Neural crest cell (in vitro differentiated cells): ENCODE measurements at regions not wholly inside any gene's neighbourhood (a gene's known extent, or its start where the extent isn't known, plus 50 kb on each side); places are given as distances from the start of the nearest gene placed in this dataset.
A peak's percentile ranks its signal among the peaks of the same experiment; 100 is the strongest.
"Not testable (repeated sequence)": the region's sequence is repeated elsewhere in the genome, so short reads cannot be mapped to it uniquely, and the experiment has no call there.

Experiments
- DNase-seq: peaks from one replicate; pipeline ENCODE4 v3.0.0; 2021; ENCODE audit warnings: low read depth, mixed read lengths, low spot score
- H3K27ac Mint-ChIP-seq: one replicate; pipeline ENCODE4 v1.8.0; 2021; ENCODE audit warnings: mild to moderate bottlenecking, mixed read lengths; ENCODE audit not compliant: unreplicated experiment
- H3K27me3 Mint-ChIP-seq: 2 replicates; pipeline ENCODE4 v1.8.0; 2021; ENCODE audit warnings: low read depth, mild to moderate bottlenecking, mixed read lengths
- H3K36me3 Mint-ChIP-seq: 2 replicates; pipeline ENCODE4 v1.8.0; 2021; ENCODE audit warnings: low read depth, mild to moderate bottlenecking, mixed read lengths
- H3K4me1 Mint-ChIP-seq: 2 replicates; pipeline ENCODE4 v1.8.0; 2021; ENCODE audit warnings: mixed read lengths
- H3K4me3 Mint-ChIP-seq: one replicate; pipeline ENCODE4 v1.8.0; 2021; ENCODE audit warnings: mild to moderate bottlenecking, mixed read lengths
- H3K9me3 Mint-ChIP-seq: 2 replicates; pipeline ENCODE4 v1.8.0; 2021; ENCODE audit warnings: mixed read lengths
- TF ChIP-seq, protein P1 (sequence below): fragments of 200-600 bp; sonication (generic); conservative IDR thresholded peaks from 2 replicates; pipeline ENCODE4 v1.5.0; 2021; ENCODE audit warnings: antibody characterized with exemption, mild to moderate bottlenecking

DNA sequence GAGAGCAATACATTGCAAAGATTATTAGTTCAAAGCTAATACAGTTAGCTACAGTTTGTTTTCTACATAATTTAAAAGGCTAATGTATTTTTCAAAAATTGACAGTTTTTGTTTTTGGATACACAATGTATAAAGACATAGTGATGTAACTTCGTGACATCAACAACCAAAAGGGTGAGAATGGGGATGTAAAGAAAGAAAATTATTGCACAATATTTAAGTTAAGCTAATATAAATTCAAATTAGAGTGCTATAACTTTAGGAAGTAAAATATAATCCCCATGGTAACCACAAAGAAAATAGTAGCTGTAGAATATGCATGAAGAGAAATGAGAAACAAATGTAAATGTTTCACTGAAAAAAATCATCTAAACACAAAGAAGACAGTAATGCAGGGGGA lies 334.4 kb upstream of the DEPDC1 start:
- Mint-ChIP-seq H3K4me1 (no peaks in the 10 kb centered on the region), H3K36me3 (peaks cover 5% of the 10 kb centered on the region), H3K4me3 (no peak overlapping the region), H3K27ac (no peak overlapping the region), H3K9me3 (peaks cover 8% of the 10 kb centered on the region), H3K27me3 (no peaks in the 10 kb centered on the region)
- DNase-seq = no peak
- TF ChIP-seq, protein P1, sequence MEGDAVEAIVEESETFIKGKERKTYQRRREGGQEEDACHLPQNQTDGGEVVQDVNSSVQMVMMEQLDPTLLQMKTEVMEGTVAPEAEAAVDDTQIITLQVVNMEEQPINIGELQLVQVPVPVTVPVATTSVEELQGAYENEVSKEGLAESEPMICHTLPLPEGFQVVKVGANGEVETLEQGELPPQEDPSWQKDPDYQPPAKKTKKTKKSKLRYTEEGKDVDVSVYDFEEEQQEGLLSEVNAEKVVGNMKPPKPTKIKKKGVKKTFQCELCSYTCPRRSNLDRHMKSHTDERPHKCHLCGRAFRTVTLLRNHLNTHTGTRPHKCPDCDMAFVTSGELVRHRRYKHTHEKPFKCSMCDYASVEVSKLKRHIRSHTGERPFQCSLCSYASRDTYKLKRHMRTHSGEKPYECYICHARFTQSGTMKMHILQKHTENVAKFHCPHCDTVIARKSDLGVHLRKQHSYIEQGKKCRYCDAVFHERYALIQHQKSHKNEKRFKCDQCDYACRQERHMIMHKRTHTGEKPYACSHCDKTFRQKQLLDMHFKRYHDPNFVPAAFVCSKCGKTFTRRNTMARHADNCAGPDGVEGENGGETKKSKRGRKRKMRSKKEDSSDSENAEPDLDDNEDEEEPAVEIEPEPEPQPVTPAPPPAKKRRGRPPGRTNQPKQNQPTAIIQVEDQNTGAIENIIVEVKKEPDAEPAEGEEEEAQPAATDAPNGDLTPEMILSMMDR = no peak

DNA sequence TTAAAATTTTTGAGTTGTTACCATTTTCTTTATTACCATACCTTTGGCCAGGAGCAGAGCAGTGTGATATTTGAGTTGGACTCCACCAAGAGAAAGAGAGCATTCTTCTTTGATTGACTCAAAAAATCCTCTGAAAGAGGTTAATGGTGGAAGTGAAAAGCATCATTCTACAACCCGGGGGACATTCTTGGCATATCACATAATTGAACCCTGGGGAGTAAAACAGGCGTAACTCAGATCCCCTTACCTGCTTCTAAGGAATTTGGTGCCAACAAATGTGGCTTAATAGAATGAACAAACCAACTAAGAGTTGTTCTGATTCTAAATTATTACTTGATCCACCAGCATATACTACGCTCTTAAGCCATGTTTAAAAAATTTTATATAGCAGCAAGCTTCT lies 351.1 kb upstream of the DEPDC1 start:
- no peaks in the 10 kb centered on the region for H3K27me3 Mint-ChIP-seq
- no peaks in the 10 kb centered on the region for H3K9me3 Mint-ChIP-seq
- no peak for DNase-seq
- no peak overlapping the region for H3K27ac Mint-ChIP-seq
- TF ChIP-seq, protein P1 = no peak
- no peaks in the 10 kb centered on the region for H3K36me3 Mint-ChIP-seq
- no peaks in the 10 kb centered on the region for H3K4me1 Mint-ChIP-seq
- no peak overlapping the region for H3K4me3 Mint-ChIP-seq

DNA sequence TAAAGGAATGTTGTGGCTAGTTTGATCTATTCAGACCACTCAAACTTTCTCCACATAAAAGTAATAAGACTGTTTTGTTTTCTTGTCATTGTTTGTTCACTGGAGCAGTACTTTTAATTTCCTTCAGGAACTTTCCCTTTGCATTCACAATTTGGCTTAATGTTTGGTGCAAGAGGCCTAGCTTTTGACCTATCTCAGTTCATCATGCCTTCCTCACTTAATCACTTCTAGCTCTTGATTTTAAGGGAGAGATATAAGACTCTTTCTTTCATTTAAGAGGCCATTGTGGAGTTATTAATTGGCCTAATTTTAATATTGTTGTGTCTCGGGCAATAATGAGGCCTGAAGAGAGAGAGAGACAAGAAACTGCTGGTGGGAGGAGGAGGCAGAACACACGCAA lies 371.7 kb upstream of the DEPDC1 start:
- no peaks in the 10 kb centered on the region for H3K27me3 Mint-ChIP-seq
- no peak overlapping the region for H3K4me3 Mint-ChIP-seq
- no peak overlapping the region for H3K27ac Mint-ChIP-seq
- DNase-seq = no peak
- H3K36me3 Mint-ChIP-seq = peaks cover 17% of the 10 kb centered on the region
- TF ChIP-seq, protein P1 = no peak
- no peaks in the 10 kb centered on the region for H3K4me1 Mint-ChIP-seq
- H3K9me3 Mint-ChIP-seq = peaks cover 18% of the 10 kb centered on the region

DNA sequence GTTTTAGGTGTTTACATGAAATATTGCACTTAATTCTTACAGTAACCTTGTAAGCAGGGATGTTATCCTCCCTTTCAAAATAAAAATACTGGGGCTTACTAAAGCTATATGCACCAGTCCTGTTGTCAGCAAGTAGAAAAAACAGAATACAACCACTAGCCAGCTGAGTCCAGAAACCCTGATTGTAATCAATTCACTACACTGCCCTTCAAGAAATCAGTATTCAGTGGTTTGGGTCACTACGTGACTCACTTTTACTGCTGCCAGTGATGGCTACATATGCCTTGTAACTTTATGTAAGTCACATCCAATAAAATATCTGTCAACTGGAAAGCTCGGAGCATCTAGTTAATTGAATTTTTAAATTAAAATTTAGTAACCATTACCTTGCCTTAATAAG lies 376.3 kb upstream of the DEPDC1 start:
- Mint-ChIP-seq H3K4me3 (no peak overlapping the region), H3K36me3 (peaks cover 17% of the 10 kb centered on the region), H3K4me1 (no peaks in the 10 kb centered on the region), H3K27ac (no peak overlapping the region), H3K27me3 (no peaks in the 10 kb centered on the region), H3K9me3 (peaks cover 20% of the 10 kb centered on the region)
- no peak for DNase-seq
- TF ChIP-seq, protein P1 = no peak

- H3K27ac Mint-ChIP-seq = peak overlapping the region; percentile 99
- H3K9me3 Mint-ChIP-seq, H3K27me3 Mint-ChIP-seq, DNase-seq, H3K36me3 Mint-ChIP-seq, H3K4me1 Mint-ChIP-seq, H3K4me3 Mint-ChIP-seq: not testable (repeated sequence)
These were observed 384.7 kb upstream of the DEPDC1 start for GRCh38 chr1:68881330-68882194.

DNA sequence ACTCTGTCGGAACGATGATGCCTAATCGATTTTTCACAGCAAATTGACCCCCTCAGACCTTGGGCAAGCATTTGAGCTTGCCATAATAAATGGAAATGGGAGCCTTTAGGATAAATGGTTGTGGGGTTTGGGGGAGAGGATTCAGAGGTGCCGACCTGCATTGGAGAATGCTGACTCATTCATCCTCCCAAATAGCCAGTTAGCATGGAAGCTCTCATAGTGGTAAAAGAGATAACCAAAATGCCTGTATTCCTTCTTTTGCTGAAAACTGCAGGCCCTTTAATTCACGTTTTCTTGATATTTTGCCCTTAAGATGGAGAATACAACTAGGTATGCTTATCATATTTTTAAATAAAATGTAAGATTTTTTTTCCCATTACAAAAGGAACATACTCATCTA lies 392.6 kb upstream of the DEPDC1 start:
- H3K4me1 Mint-ChIP-seq = no peaks in the 10 kb centered on the region
- peak overlapping the region; percentile 29 for H3K27ac Mint-ChIP-seq
- peaks cover 5% of the 10 kb centered on the region for H3K36me3 Mint-ChIP-seq
- H3K9me3 Mint-ChIP-seq = peaks cover 4% of the 10 kb centered on the region
- no peak overlapping the region for H3K4me3 Mint-ChIP-seq
- no peaks in the 10 kb centered on the region for H3K27me3 Mint-ChIP-seq
- DNase-seq = no peak
- TF ChIP-seq, protein P1 = no peak
